Panc1 (cell line): ENCODE measurements at regions not wholly inside any gene's neighbourhood (a gene's known extent, or its start where the extent isn't known, plus 50 kb on each side); places are given as distances from the start of the nearest gene placed in this dataset.

Experiments
- POLR2AphosphoS5 ChIP-seq: IDR thresholded peaks from 2 replicates; pipeline ENCODE4 v1.6.1; 2012; ENCODE audit warnings: mild to moderate bottlenecking, low read depth, low read length, moderate library complexity
- TCF7L2 ChIP-seq: IDR thresholded peaks from 2 replicates; pipeline ENCODE4 v1.6.1; 2011; ENCODE audit warnings: mild to moderate bottlenecking, low read depth, low read length, inconsistent platforms

- TF ChIP-seq POLR2AphosphoS5 (no peak), TCF7L2 (no peak)
Observed at GRCh38 chr3:177730814-177731213, 533.5 kb upstream of the TBL1XR1 start.
